ENCODE measurements at regions not wholly inside any gene's neighbourhood (a gene's known extent, or its start where the extent isn't known, plus 50 kb on each side); places are given as distances from the start of the nearest gene placed in this dataset.

DNA sequence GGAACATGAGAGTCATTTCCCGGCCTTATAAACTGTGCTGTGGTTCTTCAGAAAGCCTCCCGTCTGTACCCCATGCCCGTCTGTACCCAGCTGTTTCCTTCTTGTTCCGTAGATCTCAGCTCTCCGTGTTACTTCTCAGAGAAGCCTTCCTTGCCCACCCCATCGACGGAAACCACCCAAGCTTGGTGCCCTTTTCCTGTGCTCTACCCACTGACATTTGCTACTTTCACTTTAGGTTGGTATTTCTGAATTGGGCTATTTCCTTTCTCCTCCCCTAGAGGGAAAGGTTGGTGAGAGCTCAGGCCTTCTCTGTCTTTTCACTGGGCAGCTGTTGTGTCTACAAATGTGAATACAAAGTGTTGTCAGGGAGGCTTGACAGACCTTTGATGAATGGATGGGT, 764.5 kb upstream of the ADAMTS16 start:
- TF ChIP-seq CTCF (IDR thresholded peaks at IDR 0.05; ENCODE audit: insufficient read depth, low read length): no peak
- no peak for TF ChIP-seq POLR2AphosphoS5 (IDR thresholded peaks at IDR 0.05; ENCODE audit: low read depth)
- no peak for TF ChIP-seq GABPA (IDR thresholded peaks at IDR 0.05; ENCODE audit: low read depth)
